WTC11 (cell line): ENCODE measurements at regions not wholly inside any gene's neighbourhood (a gene's known extent, or its start where the extent isn't known, plus 50 kb on each side); places are given as distances from the start of the nearest gene placed in this dataset.
A peak's percentile ranks its signal among the peaks of the same experiment; 100 is the strongest.

ENCODE experiments used
- ATAC-seq: fragments of 200-7000 bp; cut with Tn5 transposase; 2 replicates; pipeline ENCODE4 v1.10.0; 2021; ENCODE audit warnings: mild to moderate bottlenecking, moderate library complexity
- CTCF ChIA-PET: fragments of 300-600 bp; sonication (Branson Sonifier 250); formaldehyde crosslinking; loops from one replicate; lab custom pipeline; 2021; ENCODE audit warnings: antibody characterized with exemption; lab: Charles Lee
- POLR2A ChIA-PET: fragments of 350-600 bp; sonication (Branson Sonifier 250); formaldehyde crosslinking; loops from one replicate; lab custom pipeline; 2021; ENCODE audit warnings: antibody characterized with exemption; lab: Charles Lee
- DNase-seq: peaks from one replicate; pipeline ENCODE4 v3.0.0; 2021; ENCODE audit warnings: low spot score
- H3K27ac Mint-ChIP-seq: 2 replicates; pipeline ENCODE4 v1.8.0; 2021; ENCODE audit warnings: mixed read lengths
- H3K27me3 Mint-ChIP-seq: 2 replicates; pipeline ENCODE4 v1.8.0; 2021; ENCODE audit warnings: low read depth, mild to moderate bottlenecking, moderate library complexity, mixed read lengths
- H3K36me3 Mint-ChIP-seq: 2 replicates; pipeline ENCODE4 v1.8.0; 2021; ENCODE audit warnings: mixed read lengths
- H3K4me1 Mint-ChIP-seq: 2 replicates; pipeline ENCODE4 v1.8.0; 2022; ENCODE audit warnings: mixed read lengths
- H3K4me3 Mint-ChIP-seq: 2 replicates; pipeline ENCODE4 v1.8.0; 2021; ENCODE audit warnings: mild to moderate bottlenecking, moderate library complexity, mixed read lengths
- H3K9me3 Mint-ChIP-seq: 2 replicates; pipeline ENCODE4 v1.8.0; 2021; ENCODE audit warnings: mixed read lengths
- AR ChIP-seq: fragments of 250-450 bp; sonication (Bioruptor Pico); IDR thresholded peaks from 2 replicates; pipeline ENCODE4 v1.9.0; 2021; ENCODE audit warnings: mild to moderate bottlenecking
- ATF3 ChIP-seq: sonication (generic); formaldehyde crosslinking; conservative IDR thresholded peaks from 2 replicates; pipeline ENCODE4 v1.8.1; 2022; ENCODE audit warnings: mild to moderate bottlenecking, missing genetic modification reagents
- CREB1 ChIP-seq: sonication (generic); formaldehyde crosslinking; IDR thresholded peaks from 2 replicates; pipeline ENCODE4 v1.8.0; 2023; ENCODE audit warnings: mild to moderate bottlenecking, missing genetic modification reagents
- EMX1 ChIP-seq: fragments of 250-450 bp; sonication (Bioruptor Pico); IDR thresholded peaks from 2 replicates; pipeline ENCODE4 v1.8.0; 2021; ENCODE audit warnings: mild to moderate bottlenecking
- FOXK1 ChIP-seq: sonication (generic); formaldehyde crosslinking; IDR thresholded peaks from 2 replicates; pipeline ENCODE4 v1.8.0; 2022; ENCODE audit warnings: mild to moderate bottlenecking, moderate library complexity, missing genetic modification reagents
- GRHL2 ChIP-seq: fragments of 250-450 bp; sonication (Bioruptor Pico); IDR thresholded peaks from 2 replicates; pipeline ENCODE4 v1.8.0; 2022; ENCODE audit warnings: mild to moderate bottlenecking, moderate library complexity; ENCODE audit not compliant: insufficient replicate concordance, severe bottlenecking
- GTF2I ChIP-seq: fragments of 250-450 bp; sonication (Bioruptor Pico); conservative IDR thresholded peaks from 2 replicates; pipeline ENCODE4 v1.4.0; 2021; ENCODE audit warnings: mild to moderate bottlenecking
- IRF2 ChIP-seq: sonication (generic); formaldehyde crosslinking; IDR thresholded peaks from 2 replicates; pipeline ENCODE4 v1.8.0; 2022; ENCODE audit warnings: low read depth, missing genetic modification reagents, borderline replicate concordance
- NFE2L1 ChIP-seq: sonication (generic); formaldehyde crosslinking; IDR thresholded peaks from 2 replicates; pipeline ENCODE4 v1.8.1; 2023; ENCODE audit warnings: missing genetic modification reagents
- NR2C2 ChIP-seq: sonication (generic); formaldehyde crosslinking; IDR thresholded peaks from 2 replicates; pipeline ENCODE4 v1.8.0; 2022; ENCODE audit warnings: mild to moderate bottlenecking, missing genetic modification reagents
- SOX15 ChIP-seq: fragments of 250-450 bp; sonication (Bioruptor Pico); IDR thresholded peaks from 2 replicates; pipeline ENCODE4 v1.9.0; 2021; ENCODE audit warnings: mild to moderate bottlenecking
- ZBTB43 ChIP-seq: sonication (generic); formaldehyde crosslinking; IDR thresholded peaks from 2 replicates; pipeline ENCODE4 v1.8.1; 2023; ENCODE audit warnings: mild to moderate bottlenecking, missing genetic modification reagents
- ZNF138 ChIP-seq: sonication (generic); formaldehyde crosslinking; conservative IDR thresholded peaks from 2 replicates; pipeline ENCODE4 v1.8.1; 2022; ENCODE audit warnings: mild to moderate bottlenecking, moderate library complexity, missing genetic modification reagents
- ZNF219 ChIP-seq: sonication (generic); formaldehyde crosslinking; IDR thresholded peaks from 2 replicates; pipeline ENCODE4 v1.8.0; 2023; ENCODE audit warnings: missing genetic modification reagents, mild to moderate bottlenecking, borderline replicate concordance
- ZNF232 ChIP-seq: sonication (generic); formaldehyde crosslinking; IDR thresholded peaks from 2 replicates; pipeline ENCODE4 v1.8.0; 2022; ENCODE audit warnings: mild to moderate bottlenecking, missing genetic modification reagents
- ZNF263 ChIP-seq: sonication (generic); formaldehyde crosslinking; IDR thresholded peaks from 2 replicates; pipeline ENCODE4 v1.8.1; 2022; ENCODE audit warnings: low read depth, mild to moderate bottlenecking, moderate library complexity, missing genetic modification reagents
- ZNF532 ChIP-seq: fragments of 250-450 bp; sonication (Bioruptor Pico); IDR thresholded peaks from 2 replicates; pipeline ENCODE4 v1.9.0; 2021; ENCODE audit warnings: mild to moderate bottlenecking, borderline replicate concordance

- POLR2A ChIA-PET = interaction anchor here (4.2 kb wide), 1 partner anchor 98 kb away, joined by 27 read pairs; the partner anchor contains the start of gene CITED2
Measured at GRCh38 chr6:139473231-139473701, 98.8 kb upstream of the CITED2 start.

GRCh38 chr6:139472351-139473015 lies 98.0 kb upstream of the CITED2 start:
- Mint-ChIP-seq H3K27me3 (no peaks in the 10 kb centered on the region), H3K36me3 (no peaks in the 10 kb centered on the region), H3K4me1 (peaks cover 65% of the 10 kb centered on the region), H3K27ac (no peak overlapping the region), H3K4me3 (no peak overlapping the region), H3K9me3 (no peaks in the 10 kb centered on the region)
- TF ChIP-seq IRF2 (CRISPR knock-in tag) (no peak), ZNF263 (CRISPR knock-in tag) (no peak), ZNF532 (CRISPR knock-in tag) (no peak), SOX15 (CRISPR knock-in tag) (no peak), ZBTB43 (no peak), GRHL2 (CRISPR knock-in tag) (no peak), ATF3 (CRISPR knock-in tag) (no peak), ZNF138 (CRISPR knock-in tag) (no peak)
- POLR2A ChIA-PET = interaction anchor here (4.2 kb wide), 1 partner anchor 97 kb away, joined by 27 read pairs; the partner anchor contains the start of gene CITED2
- DNase-seq (no peak), ATAC-seq (no peak)
- CTCF ChIA-PET = interaction anchor here (0.6 to 1.3 kb wide), 2 partner anchors 87 to 103 kb away, joined by 5 to 6 read pairs; no protein-coding TSS in a partner anchor

More at GRCh38 chr6:139473231-139473701, 98.8 kb upstream of the CITED2 start:
- peak; percentile 16 for DNase-seq
- Mint-ChIP-seq H3K4me3 (peak overlapping the region; percentile 16; the same call in 1 of the 2 replicates), H3K27me3 (no peaks in the 10 kb centered on the region), H3K27ac (peak overlapping the region; percentile 62), H3K9me3 (no peaks in the 10 kb centered on the region), H3K36me3 (no peaks in the 10 kb centered on the region), H3K4me1 (peaks cover 68% of the 10 kb centered on the region)
- peak; percentile 69 for ATAC-seq
- TF ChIP-seq NR2C2 (CRISPR knock-in tag) = no peak
- no peak for TF ChIP-seq EMX1
- CTCF ChIA-PET = interaction anchor here (0.5 to 1.3 kb wide), 3 partner anchors 74 to 104 kb away, joined by 3 to 5 read pairs (median 3); partner anchors contain the start of gene CITED2

GRCh38 chr6:139470997-139471396 lies 96.5 kb upstream of the CITED2 start:
- no peak for TF ChIP-seq CREB1 (CRISPR knock-in tag)
- TF ChIP-seq FOXK1 = no peak
- no peak for TF ChIP-seq NFE2L1 (CRISPR knock-in tag)
- no peak for TF ChIP-seq AR (CRISPR knock-in tag)
- no peak for TF ChIP-seq ZNF219 (CRISPR knock-in tag)
- no peak for TF ChIP-seq GTF2I (CRISPR knock-in tag)
- TF ChIP-seq ZNF232 = no peak
- H3K27me3 Mint-ChIP-seq = no peaks in the 10 kb centered on the region; the same call in 1 of the 2 replicates
- no peak overlapping the region for H3K4me3 Mint-ChIP-seq
- no peaks in the 10 kb centered on the region for H3K9me3 Mint-ChIP-seq
- no peaks in the 10 kb centered on the region for H3K36me3 Mint-ChIP-seq
- no peak for DNase-seq
- ATAC-seq = no peak
- peaks cover 52% of the 10 kb centered on the region for H3K4me1 Mint-ChIP-seq
- ChIA-PET POLR2A (no interaction called here), CTCF (no interaction called here)
- H3K27ac Mint-ChIP-seq = no peak overlapping the region
